H1 (cell line): ENCODE measurements at regions not wholly inside any gene's neighbourhood (a gene's known extent, or its start where the extent isn't known, plus 50 kb on each side); places are given as distances from the start of the nearest gene placed in this dataset.

Source experiments
- CTCF ChIA-PET: fragments of 300-600 bp; sonication (Branson Sonifier 250); formaldehyde crosslinking; loops from one replicate; lab custom pipeline; 2021; ENCODE audit not compliant: partially characterized antibody; lab: Charles Lee
- POLR2A ChIA-PET: fragments of 300-600 bp; sonication (Branson Sonifier 250); formaldehyde crosslinking; loops from one replicate; lab custom pipeline; 2021; ENCODE audit warnings: inconsistent platforms; ENCODE audit not compliant: partially characterized antibody; lab: Charles Lee
- DNase-seq, 2 experiments: peaks; one replicate each; pipeline versions ENCODE4 v3.0.0 to v3.0.0-alpha.2; 2010 to 2022; ENCODE audit warnings: low spot score in 2 of 2, low read depth in 1 of 2, mixed read lengths in 1 of 2
- FAIRE-seq: peaks from 2 replicates; lab custom pipeline; 2011; peaks lifted over from hg19 to GRCh38; lab: Jason Lieb, UNC
- H2AFZ ChIP-seq: 2 replicates; pipeline ENCODE4 v1.8.1; 2012; ENCODE audit warnings: low read length, inconsistent platforms
- H2AK5ac ChIP-seq: 2 replicates; pipeline ENCODE4 v1.6.1; 2013; ENCODE audit warnings: low read depth, low read length
- H2BK120ac ChIP-seq: replicated peaks from 2 replicates; pipeline ENCODE3; 2013; ENCODE audit warnings: low read depth, low read length, inconsistent platforms
- H2BK12ac ChIP-seq: 2 replicates; pipeline ENCODE4 v1.6.1; 2013; ENCODE audit warnings: low read depth, low read length
- H2BK15ac ChIP-seq: 2 replicates; pipeline ENCODE4 v1.6.1; 2013; ENCODE audit warnings: low read length
- H2BK20ac ChIP-seq: 2 replicates; pipeline ENCODE4 v1.6.1; 2013; ENCODE audit warnings: low read length
- H2BK5ac ChIP-seq: 2 replicates; pipeline ENCODE4 v1.6.1; 2013; ENCODE audit warnings: low read depth, low read length
- H3K14ac ChIP-seq: 2 replicates; pipeline ENCODE4 v1.6.1; 2013; ENCODE audit warnings: inconsistent platforms; ENCODE audit not compliant: insufficient read length
- H3K18ac ChIP-seq: 2 replicates; pipeline ENCODE4 v1.6.1; 2013; ENCODE audit warnings: low read length; ENCODE audit errors: extremely low read depth
- H3K23ac ChIP-seq: 2 replicates; pipeline ENCODE4 v1.6.1; 2013; ENCODE audit warnings: inconsistent platforms; ENCODE audit not compliant: insufficient read length
- H3K23me2 ChIP-seq: 2 replicates; pipeline ENCODE4 v1.6.1; 2013; ENCODE audit warnings: low read depth, low read length
- H3K27ac ChIP-seq: 2 replicates; pipeline ENCODE4 v1.6.1; 2011; ENCODE audit warnings: low read depth, low read length, inconsistent platforms
- H3K27me3 ChIP-seq, 4 experiments: replicated peaks in 1 of 4; 1 replicate in 1 of 4; 2 replicates in 3 of 4; pipeline versions ENCODE4 v1.6.1 to v1.8.1; 2011 to 2013; ENCODE audit warnings: low read length in 3 of 4, mild to moderate bottlenecking in 3 of 4, inconsistent platforms in 2 of 4, mixed read lengths in 2 of 4, moderate library complexity in 1 of 4; ENCODE audit not compliant: control insufficient read depth in 3 of 4, insufficient read depth in 3 of 4; ENCODE audit errors: extremely low read depth in 1 of 4
- H3K36me3 ChIP-seq, 4 experiments: 2 replicates each; pipeline versions ENCODE4 v1.6.1 to v1.8.1; 2011 to 2013; ENCODE audit warnings: mild to moderate bottlenecking in 4 of 4, low read length in 3 of 4, moderate library complexity in 2 of 4, control low read depth in 1 of 4, inconsistent platforms in 1 of 4; ENCODE audit not compliant: insufficient read depth in 4 of 4, control insufficient read depth in 2 of 4
- H3K4ac ChIP-seq: replicated peaks from 2 replicates; pipeline ENCODE3; 2013; ENCODE audit warnings: low read length, low read depth, mixed read lengths, inconsistent platforms; ENCODE audit not compliant: insufficient read length
- H3K4me1 ChIP-seq, 4 experiments: replicated peaks in 1 of 4; 1 replicate in 1 of 4; 2 replicates in 3 of 4; pipeline versions ENCODE4 v1.6.1 to v1.8.1; 2011 to 2013; ENCODE audit warnings: low read length in 3 of 4, inconsistent platforms in 2 of 4, mixed read lengths in 1 of 4; ENCODE audit not compliant: insufficient read depth in 4 of 4, control insufficient read depth in 3 of 4
- H3K4me2 ChIP-seq, 2 experiments: 2 replicates each; pipeline versions ENCODE4 v1.6.1 to v1.8.1; 2011 to 2013; ENCODE audit warnings: low read depth in 2 of 2, low read length in 2 of 2, control low read depth in 1 of 2, inconsistent platforms in 1 of 2, mild to moderate bottlenecking in 1 of 2; ENCODE audit not compliant: insufficient read depth in 1 of 2
- H3K4me3 ChIP-seq, 4 experiments: fragments of 200-600, 300-600 bp in 1 of 4; sonication (generic), shearing (Covaris generic), sonication (Bioruptor Twin) in 1 of 4; 2 replicates each; pipeline versions ENCODE4 v1.5.1 to v1.8.1; 2011 to 2016; ENCODE audit warnings: low read length in 4 of 4, low read depth in 3 of 4, control low read depth in 2 of 4, inconsistent platforms in 2 of 4, mild to moderate bottlenecking in 2 of 4, mixed read lengths in 1 of 4, moderate library complexity in 1 of 4; ENCODE audit not compliant: insufficient read depth in 2 of 4; ENCODE audit errors: extremely low read depth in 1 of 4
- H3K56ac ChIP-seq: replicated peaks from 2 replicates; pipeline ENCODE3; 2013; ENCODE audit warnings: low read depth, mild to moderate bottlenecking, mixed read lengths, low read length, inconsistent platforms; ENCODE audit not compliant: insufficient read length
- H3K79me1 ChIP-seq: 2 replicates; pipeline ENCODE4 v1.6.1; 2013; ENCODE audit warnings: low read depth, low read length, control low read depth
- H3K79me2 ChIP-seq, 2 experiments: 2 replicates each; pipeline versions ENCODE4 v1.6.1 to v1.8.1; 2012 to 2013; ENCODE audit warnings: low read length in 2 of 2, mild to moderate bottlenecking in 2 of 2, inconsistent platforms in 1 of 2; ENCODE audit not compliant: insufficient read depth in 2 of 2, control insufficient read depth in 1 of 2
- H3K9ac ChIP-seq, 4 experiments: replicated peaks in 1 of 4; 1 replicate in 1 of 4; 2 replicates in 3 of 4; pipeline versions ENCODE4 v1.6.1 to v1.8.1; 2011 to 2013; ENCODE audit warnings: low read depth in 3 of 4, low read length in 3 of 4, control low read depth in 2 of 4, mild to moderate bottlenecking in 2 of 4, moderate library complexity in 2 of 4, inconsistent platforms in 1 of 4; ENCODE audit errors: extremely low read depth in 1 of 4
- H3K9me3 ChIP-seq, 2 experiments: 2 replicates each; pipeline versions ENCODE4 v1.6.1 to v1.8.1; 2012 to 2013; ENCODE audit warnings: mild to moderate bottlenecking in 2 of 2, moderate library complexity in 2 of 2, control low read depth in 1 of 2, inconsistent platforms in 1 of 2, low read depth in 1 of 2, low read length in 1 of 2, mixed read lengths in 1 of 2; ENCODE audit not compliant: insufficient read depth in 2 of 2
- H4K20me1 ChIP-seq, 2 experiments: replicated peaks in 1 of 2; 2 replicates each; pipeline versions ENCODE3 to v1.8.1; 2011 to 2013; ENCODE audit warnings: inconsistent platforms in 2 of 2, low read length in 2 of 2, mild to moderate bottlenecking in 1 of 2; ENCODE audit not compliant: insufficient read depth in 2 of 2, control insufficient read depth in 1 of 2
- H4K5ac ChIP-seq: 2 replicates; pipeline ENCODE4 v1.6.1; 2013; ENCODE audit warnings: low read length, low read depth, mixed read lengths, inconsistent platforms; ENCODE audit not compliant: insufficient read length
- H4K8ac ChIP-seq: 2 replicates; pipeline ENCODE4 v1.8.0; 2013; ENCODE audit warnings: mild to moderate bottlenecking, moderate library complexity, low read length, inconsistent platforms; ENCODE audit not compliant: insufficient read depth; ENCODE audit errors: extremely low read depth
- H4K91ac ChIP-seq: replicated peaks from 2 replicates; pipeline ENCODE3; 2013; ENCODE audit warnings: low read length, mixed read lengths, inconsistent platforms; ENCODE audit not compliant: insufficient read length
- CREB1 ChIP-seq: IDR thresholded peaks from 2 replicates; pipeline ENCODE4 v1.6.1; 2012; ENCODE audit warnings: inconsistent platforms
- JUND ChIP-seq: IDR thresholded peaks from 2 replicates; pipeline ENCODE4 v1.6.1; 2011; ENCODE audit warnings: mild to moderate bottlenecking, improper control_type of control experiment, low read length
- POU5F1 ChIP-seq: IDR thresholded peaks from 2 replicates; pipeline ENCODE4 v1.6.1; 2011; ENCODE audit warnings: low read depth, mild to moderate bottlenecking, low read length, moderate library complexity
- RNF2 ChIP-seq: fragments of 200-900, 300-1000 bp; sonication (generic); IDR thresholded peaks from 2 replicates; pipeline ENCODE4 v1.7.1; 2016; ENCODE audit warnings: borderline replicate concordance, low read depth, mild to moderate bottlenecking, antibody characterized with exemption, low read length; ENCODE audit not compliant: poor library complexity, severe bottlenecking; ENCODE audit errors: missing control alignments
- SIRT6 ChIP-seq: IDR thresholded peaks from one replicate; pipeline ENCODE4 v1.7.1; 2012; ENCODE audit warnings: low read length, inconsistent platforms
- WGBS, 2 experiments: shearing (Covaris generic) in 1 of 2; methylation state at CpG; one replicate each; pipeline versions ENCODE4 v1.1.6 to v1.1.7; 2013 to 2015; ENCODE audit warnings: low lambda C conversion rate in 2 of 2, mixed read lengths in 2 of 2, inconsistent platforms in 1 of 2, low coverage in 1 of 2, missing lambda C conversion rate in 1 of 2; ENCODE audit not compliant: insufficient replicate concordance in 2 of 2, insufficient coverage in 1 of 2, insufficient read length in 1 of 2; ENCODE audit errors: extremely low coverage in 1 of 2, missing lambda C conversion rate in 1 of 2; 5-methylcytosine and 5-hydroxymethylcytosine counted together
- TF ChIP-seq, protein P1 (sequence below): IDR thresholded peaks from 2 replicates; pipeline ENCODE4 v1.6.1; 2011; ENCODE audit warnings: low read length, improper control_type of control experiment

- 91% methylated on average over 6 of the region's 6 CpGs; no CpG with 5 or more reads in 1 of the 2 experiments for WGBS, 2 experiments
- FAIRE-seq = no peak
- H3K79me2 ChIP-seq = no peaks in the 10 kb centered on the region
These were observed 80.4 kb upstream of the MGMT start for GRCh38 chr10:129386415-129387257.

More at GRCh38 chr10:129386415-129387257, 80.4 kb upstream of the MGMT start:
- Histone ChIP-seq H3K27me3 (no peaks in the 10 kb centered on the region), H3K4me3 (no peak overlapping the region), H3K9me3 (no peaks in the 10 kb centered on the region), H2BK20ac (no peak overlapping the region), H2BK15ac (no peak overlapping the region), H2AK5ac (no peak overlapping the region), H3K4me1 (no peaks in the 10 kb centered on the region), H3K56ac (no peak overlapping the region), H3K4me2 (no peak overlapping the region), H2BK12ac (no peak overlapping the region), H4K5ac (no peak overlapping the region), H2BK5ac (no peak overlapping the region), H3K14ac (no peak overlapping the region), H3K23me2 (no peaks in the 10 kb centered on the region), H3K79me1 (no peaks in the 10 kb centered on the region), H3K4ac (no peak overlapping the region), H4K91ac (no peak overlapping the region), H2BK120ac (no peak overlapping the region)
- CTCF ChIA-PET = interaction anchor here (1.2 kb wide), 1 partner anchor 10 kb away, joined by 3 read pairs; no protein-coding TSS in a partner anchor
- DNase-seq = peak in 1 of 2 experiments; percentile 19
- TF ChIP-seq RNF2 (no peak), JUND (no peak), CREB1 (no peak), POU5F1 (no peak), SIRT6 (no peak)
- TF ChIP-seq, protein P1, sequence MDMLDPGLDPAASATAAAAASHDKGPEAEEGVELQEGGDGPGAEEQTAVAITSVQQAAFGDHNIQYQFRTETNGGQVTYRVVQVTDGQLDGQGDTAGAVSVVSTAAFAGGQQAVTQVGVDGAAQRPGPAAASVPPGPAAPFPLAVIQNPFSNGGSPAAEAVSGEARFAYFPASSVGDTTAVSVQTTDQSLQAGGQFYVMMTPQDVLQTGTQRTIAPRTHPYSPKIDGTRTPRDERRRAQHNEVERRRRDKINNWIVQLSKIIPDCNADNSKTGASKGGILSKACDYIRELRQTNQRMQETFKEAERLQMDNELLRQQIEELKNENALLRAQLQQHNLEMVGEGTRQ = no peak
- TF ChIP-seq, all 59 proteins: peak for 0
- no peak overlapping the region for H3K18ac ChIP-seq
- no peak overlapping the region for H4K8ac ChIP-seq
- no peaks in the 10 kb centered on the region for H4K20me1 ChIP-seq
- no peak overlapping the region for H2AFZ ChIP-seq
- H3K9ac ChIP-seq = no peak overlapping the region
- H3K23ac ChIP-seq = no peak overlapping the region
- H3K27ac ChIP-seq = no peak overlapping the region
- H3K36me3 ChIP-seq = no peaks in the 10 kb centered on the region
- POLR2A ChIA-PET = no interaction called here
